ENCODE measurements at regions not wholly inside any gene's neighbourhood (a gene's known extent, or its start where the extent isn't known, plus 50 kb on each side); places are given as distances from the start of the nearest gene placed in this dataset.

- H3K27me3 ChIP-seq (ENCODE audit: control insufficient read depth, insufficient read depth, low read length), result no peaks in the 10 kb centered on the region
- no peaks in the 10 kb centered on the region for H3K36me3 ChIP-seq (ENCODE audit: control insufficient read depth, insufficient read depth, low read length)
- no CpG with 5 or more reads among the region's 8 CpGs for WGBS (ENCODE audit: insufficient coverage, insufficient read length)
- H3K9me3 ChIP-seq (ENCODE audit: control insufficient read depth, insufficient read depth, low read length), result no peaks in the 10 kb centered on the region
- H3K27ac ChIP-seq (ENCODE audit: low read length), result no peak overlapping the region
- no peak overlapping the region for H3K4me3 ChIP-seq (ENCODE audit: low read length)
- DNase-seq (ENCODE audit: low read depth, low spot score), result no peak
- H3K4me1 ChIP-seq (ENCODE audit: control insufficient read depth, insufficient read depth, low read length), result peaks cover 5% of the 10 kb centered on the region; the same call in 1 of the 2 replicates
Observed at GRCh38 chr17:77681861-77682260, 276.6 kb upstream of the TNRC6C start.

GRCh38 chr17:77684803-77685798, 273.4 kb upstream of the TNRC6C start:
- peaks cover 3% of the 10 kb centered on the region; the same call in 1 of the 2 replicates for H3K4me1 ChIP-seq (ENCODE audit: control insufficient read depth, insufficient read depth, low read length)
- no peak overlapping the region for H3K4me3 ChIP-seq (ENCODE audit: low read length)
- WGBS (ENCODE audit: insufficient coverage, insufficient read length), result no CpG with 5 or more reads among the region's 15 CpGs
- no peak overlapping the region for H3K27ac ChIP-seq (ENCODE audit: low read length)
- H3K27me3 ChIP-seq (ENCODE audit: control insufficient read depth, insufficient read depth, low read length), result no peaks in the 10 kb centered on the region
- H3K36me3 ChIP-seq (ENCODE audit: control insufficient read depth, insufficient read depth, low read length), result no peaks in the 10 kb centered on the region
- DNase-seq (ENCODE audit: low read depth, low spot score), result no peak
- no peaks in the 10 kb centered on the region for H3K9me3 ChIP-seq (ENCODE audit: control insufficient read depth, insufficient read depth, low read length)

GRCh38 chr17:77685881-77686486, 272.5 kb upstream of the TNRC6C start:
- H3K4me3 ChIP-seq (ENCODE audit: low read length), result no peak overlapping the region
- 100% methylated on average over 3 of the region's 3 CpGs for WGBS (ENCODE audit: insufficient coverage, insufficient read length)
- no peaks in the 10 kb centered on the region for H3K9me3 ChIP-seq (ENCODE audit: control insufficient read depth, insufficient read depth, low read length)
- H3K27me3 ChIP-seq (ENCODE audit: control insufficient read depth, insufficient read depth, low read length), result no peaks in the 10 kb centered on the region
- peaks cover 3% of the 10 kb centered on the region; the same call in 1 of the 2 replicates for H3K4me1 ChIP-seq (ENCODE audit: control insufficient read depth, insufficient read depth, low read length)
- no peaks in the 10 kb centered on the region for H3K36me3 ChIP-seq (ENCODE audit: control insufficient read depth, insufficient read depth, low read length)
- no peak for DNase-seq (ENCODE audit: low read depth, low spot score)
- H3K27ac ChIP-seq (ENCODE audit: low read length), result no peak overlapping the region

GRCh38 chr17:77686903-77687302, 271.6 kb upstream of the TNRC6C start:
- 100% methylated on average over 2 of the region's 8 CpGs for WGBS (ENCODE audit: insufficient coverage, insufficient read length)
- Histone ChIP-seq H3K27me3 (ENCODE audit: control insufficient read depth, insufficient read depth, low read length) (no peaks in the 10 kb centered on the region), H3K36me3 (ENCODE audit: control insufficient read depth, insufficient read depth, low read length) (no peaks in the 10 kb centered on the region), H3K9me3 (ENCODE audit: control insufficient read depth, insufficient read depth, low read length) (no peaks in the 10 kb centered on the region), H3K4me1 (ENCODE audit: control insufficient read depth, insufficient read depth, low read length) (peaks cover 3% of the 10 kb centered on the region; the same call in 1 of the 2 replicates), H3K27ac (ENCODE audit: low read length) (no peak overlapping the region), H3K4me3 (ENCODE audit: low read length) (no peak overlapping the region)
- no peak for DNase-seq (ENCODE audit: low read depth, low spot score)

GRCh38 chr17:77687417-77687816, 271.1 kb upstream of the TNRC6C start:
- no peak for DNase-seq (ENCODE audit: low read depth, low spot score)
- Histone ChIP-seq H3K4me3 (ENCODE audit: low read length) (no peak overlapping the region), H3K27ac (ENCODE audit: low read length) (no peak overlapping the region), H3K36me3 (ENCODE audit: control insufficient read depth, insufficient read depth, low read length) (no peaks in the 10 kb centered on the region), H3K9me3 (ENCODE audit: control insufficient read depth, insufficient read depth, low read length) (no peaks in the 10 kb centered on the region), H3K27me3 (ENCODE audit: control insufficient read depth, insufficient read depth, low read length) (no peaks in the 10 kb centered on the region), H3K4me1 (ENCODE audit: control insufficient read depth, insufficient read depth, low read length) (peaks cover 3% of the 10 kb centered on the region; the same call in 1 of the 2 replicates)
- WGBS (ENCODE audit: insufficient coverage, insufficient read length), result no CpG with 5 or more reads among the region's 6 CpGs

- Histone ChIP-seq H3K27me3 (ENCODE audit: control insufficient read depth, insufficient read depth, low read length) (no peaks in the 10 kb centered on the region), H3K9me3 (ENCODE audit: control insufficient read depth, insufficient read depth, low read length) (no peaks in the 10 kb centered on the region), H3K27ac (ENCODE audit: low read length) (no peak overlapping the region), H3K4me1 (ENCODE audit: control insufficient read depth, insufficient read depth, low read length) (peaks cover 3% of the 10 kb centered on the region; the same call in 1 of the 2 replicates), H3K36me3 (ENCODE audit: control insufficient read depth, insufficient read depth, low read length) (no peaks in the 10 kb centered on the region), H3K4me3 (ENCODE audit: low read length) (no peak overlapping the region)
- no CpG with 5 or more reads among the region's 16 CpGs for WGBS (ENCODE audit: insufficient coverage, insufficient read length)
- no peak for DNase-seq (ENCODE audit: low read depth, low spot score)
Observed at GRCh38 chr17:77687921-77688320, 270.6 kb upstream of the TNRC6C start.

GRCh38 chr17:77688369-77688768, 270.1 kb upstream of the TNRC6C start:
- H3K4me3 ChIP-seq (ENCODE audit: low read length), result no peak overlapping the region
- H3K36me3 ChIP-seq (ENCODE audit: control insufficient read depth, insufficient read depth, low read length), result no peaks in the 10 kb centered on the region
- H3K4me1 ChIP-seq (ENCODE audit: control insufficient read depth, insufficient read depth, low read length), result peaks cover 3% of the 10 kb centered on the region; the same call in 1 of the 2 replicates
- H3K27me3 ChIP-seq (ENCODE audit: control insufficient read depth, insufficient read depth, low read length), result no peaks in the 10 kb centered on the region
- WGBS (ENCODE audit: insufficient coverage, insufficient read length), result no CpG with 5 or more reads among the region's 4 CpGs
- no peak overlapping the region for H3K27ac ChIP-seq (ENCODE audit: low read length)
- H3K9me3 ChIP-seq (ENCODE audit: control insufficient read depth, insufficient read depth, low read length), result no peaks in the 10 kb centered on the region
- DNase-seq (ENCODE audit: low read depth, low spot score), result no peak

- WGBS (ENCODE audit: insufficient coverage, insufficient read length), result no CpG with 5 or more reads among the region's 24 CpGs
- Histone ChIP-seq H3K27ac (ENCODE audit: low read length) (no peak overlapping the region), H3K27me3 (ENCODE audit: control insufficient read depth, insufficient read depth, low read length) (0 out of 2 replicates have a peak, but pooled peaks cover 3% of the 10 kb centered on the region), H3K4me1 (ENCODE audit: control insufficient read depth, insufficient read depth, low read length) (0 out of 2 replicates have a peak, but pooled peaks cover under 1% of the 10 kb centered on the region), H3K4me3 (ENCODE audit: low read length) (no peak overlapping the region), H3K36me3 (ENCODE audit: control insufficient read depth, insufficient read depth, low read length) (no peaks in the 10 kb centered on the region), H3K9me3 (ENCODE audit: control insufficient read depth, insufficient read depth, low read length) (no peaks in the 10 kb centered on the region)
- no peak for DNase-seq (ENCODE audit: low read depth, low spot score)
Observed at GRCh38 chr17:77690271-77691161, 268.0 kb upstream of the TNRC6C start.

GRCh38 chr17:77691216-77692085, 267.1 kb upstream of the TNRC6C start:
- Histone ChIP-seq H3K27me3 (ENCODE audit: control insufficient read depth, insufficient read depth, low read length) (0 out of 2 replicates have a peak, but pooled peaks cover 4% of the 10 kb centered on the region), H3K36me3 (ENCODE audit: control insufficient read depth, insufficient read depth, low read length) (no peaks in the 10 kb centered on the region), H3K4me3 (ENCODE audit: low read length) (no peak overlapping the region), H3K4me1 (ENCODE audit: control insufficient read depth, insufficient read depth, low read length) (peaks cover 4% of the 10 kb centered on the region), H3K27ac (ENCODE audit: low read length) (no peak overlapping the region), H3K9me3 (ENCODE audit: control insufficient read depth, insufficient read depth, low read length) (no peaks in the 10 kb centered on the region)
- no peak for DNase-seq (ENCODE audit: low read depth, low spot score)
- WGBS (ENCODE audit: insufficient coverage, insufficient read length), result no CpG with 5 or more reads among the region's 21 CpGs

Measured in iPS DF 6.9 (cell line).